ENCODE measurements at regions not wholly inside any gene's neighbourhood (a gene's known extent, or its start where the extent isn't known, plus 50 kb on each side); places are given as distances from the start of the nearest gene placed in this dataset.

- DNase-seq: no peak
Observed at GRCh38 chr21:25328736-25329135, 278.5 kb downstream of the MRPL39 start.

DNA sequence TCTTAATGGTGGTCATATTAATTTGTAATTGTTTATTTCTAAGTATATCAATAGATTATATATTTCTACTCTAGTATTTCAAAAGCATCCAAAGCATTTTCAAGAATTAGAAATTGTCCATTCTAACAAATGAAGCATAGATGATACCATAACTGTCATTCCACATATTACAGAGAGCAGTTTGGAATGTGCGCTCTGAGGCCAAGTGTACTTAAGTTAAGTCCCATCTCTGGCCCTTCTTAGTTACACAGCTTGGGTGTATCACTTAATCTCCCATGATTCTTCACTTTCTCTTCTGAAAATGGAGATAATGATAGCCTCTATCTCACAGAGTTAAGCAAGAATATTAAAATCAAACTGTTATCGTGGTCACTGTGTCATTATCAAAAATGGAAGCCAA is 281.1 kb downstream of the MRPL39 start:
- no peak for DNase-seq

GRCh38 chr21:25324666-25325065 is 282.6 kb downstream of the MRPL39 start:
- no peak for DNase-seq

DNA sequence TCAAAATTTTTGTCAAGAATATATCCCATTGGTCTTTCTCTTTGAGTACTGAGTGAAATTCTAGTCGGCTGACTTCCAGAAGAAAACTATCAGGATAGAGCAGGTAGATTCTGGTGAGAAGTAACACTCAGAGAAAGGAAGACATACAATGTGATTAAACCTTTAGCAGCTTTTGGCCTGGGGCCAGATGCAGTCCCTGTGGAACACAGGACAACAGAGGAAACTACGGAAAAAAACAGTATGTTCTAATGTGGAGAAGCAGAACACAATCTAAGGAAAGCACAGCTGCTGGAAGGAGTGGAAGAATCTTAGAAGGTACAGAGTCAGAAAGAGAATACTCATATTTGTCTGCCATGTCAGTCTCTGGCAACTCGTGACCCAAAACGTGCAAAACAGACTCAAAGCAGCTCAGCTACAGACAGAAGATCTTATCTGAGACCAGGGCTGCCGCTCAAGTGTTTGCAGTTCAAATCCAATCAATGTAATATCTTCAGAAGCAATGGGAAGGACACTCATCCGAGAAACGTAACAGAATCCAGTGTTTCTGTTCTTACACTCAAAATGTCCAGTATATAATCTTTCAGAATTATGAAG is 283.8 kb downstream of the MRPL39 start:
- DNase-seq: no peak

GRCh38 chr21:25314247-25314646 is 293.0 kb downstream of the MRPL39 start:
- DNase-seq: no peak

DNA sequence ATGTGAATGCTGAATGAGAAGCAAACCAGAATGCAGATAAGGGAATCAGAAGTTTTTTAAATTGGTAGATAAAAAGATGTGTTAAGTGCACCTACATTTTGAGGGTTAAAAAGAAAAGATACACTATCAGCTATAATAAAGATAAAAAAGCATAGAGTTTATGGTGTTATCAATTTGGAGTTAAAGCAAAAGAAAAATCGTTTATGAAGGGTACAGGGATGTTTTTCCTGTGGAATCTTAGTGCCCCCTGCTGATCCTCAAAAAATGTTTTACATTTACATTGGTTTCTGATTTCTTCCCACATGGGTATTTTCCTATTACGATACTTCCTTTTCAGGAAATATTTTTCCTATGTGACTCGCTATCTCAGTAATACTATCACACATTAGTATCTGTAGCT is 293.5 kb downstream of the MRPL39 start:
- DNase-seq: peak in 1 of 2 experiments; percentile 14

DNA sequence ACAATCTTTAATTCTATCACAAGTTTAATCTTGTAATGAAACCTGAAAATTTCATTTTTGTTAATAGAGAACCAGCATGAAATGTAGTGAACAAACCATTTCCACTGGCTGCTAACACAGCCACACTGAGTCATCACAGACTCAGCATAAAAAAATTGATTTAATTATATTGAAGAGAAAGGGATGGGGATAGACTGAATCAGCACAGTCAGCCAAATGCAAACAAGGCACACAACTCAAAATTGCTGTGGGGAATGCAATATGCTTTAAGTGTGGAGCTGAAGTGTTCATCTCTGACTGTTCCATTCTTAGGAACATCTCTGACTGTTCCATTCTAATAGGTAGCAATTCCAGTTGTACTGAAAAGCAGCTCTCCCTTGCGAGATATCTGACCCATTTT is 299.8 kb downstream of the MRPL39 start:
- no peak for DNase-seq

- no peak for DNase-seq
Observed at GRCh38 chr21:25304611-25305010, 302.7 kb downstream of the MRPL39 start.

DNA sequence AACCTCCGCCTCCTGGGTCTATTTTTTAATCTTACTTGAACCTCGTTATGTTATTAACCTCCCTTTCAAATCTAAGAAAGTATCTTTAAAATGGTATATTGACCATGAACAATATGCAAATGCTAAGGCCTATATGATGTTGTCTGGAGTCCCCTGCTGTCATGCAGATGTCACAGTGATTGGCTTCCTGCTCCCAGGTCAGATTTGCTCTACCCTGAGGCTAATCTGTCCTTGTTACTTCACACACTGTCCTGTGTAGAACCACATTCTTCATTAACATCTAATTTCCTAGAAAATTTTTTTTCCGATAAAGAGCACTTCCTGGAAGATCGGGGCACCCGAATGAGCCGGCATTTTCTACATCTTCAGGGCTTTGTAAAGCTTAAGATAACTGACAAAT is 306.6 kb downstream of the MRPL39 start:
- no peak for DNase-seq

- no peak for DNase-seq
Observed at GRCh38 chr21:25298512-25299491, 308.5 kb downstream of the MRPL39 start.

- DNase-seq: no peak
Observed at GRCh38 chr21:25297117-25297516, 310.2 kb downstream of the MRPL39 start.

GRCh38 chr21:25296252-25296651 is 311.0 kb downstream of the MRPL39 start:
- no peak for DNase-seq

GRCh38 chr21:25292396-25292795 is 314.9 kb downstream of the MRPL39 start:
- DNase-seq: no peak

DNA sequence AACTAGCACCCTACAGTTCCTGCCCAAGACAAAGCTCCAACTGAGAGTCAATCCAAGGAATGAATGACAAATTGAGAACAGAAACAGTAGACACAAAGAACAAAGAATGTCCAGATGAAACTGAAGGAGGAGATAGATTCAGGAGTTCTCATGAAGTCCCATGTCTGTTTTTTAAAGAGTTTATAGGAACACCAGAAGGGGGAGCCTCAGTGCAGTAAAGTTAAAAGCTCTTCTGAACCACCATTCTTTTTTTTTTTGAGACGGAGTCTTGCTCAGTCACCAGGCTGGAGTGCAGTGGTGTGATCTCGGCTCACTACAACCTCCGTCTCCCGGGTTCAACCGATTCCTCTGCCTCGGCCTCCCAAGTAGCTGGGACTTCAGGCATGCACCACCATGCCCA is 323.6 kb downstream of the MRPL39 start:
- peak in 1 of 2 experiments; percentile 30 for DNase-seq

GRCh38 chr21:25281134-25281533 is 326.1 kb downstream of the MRPL39 start:
- DNase-seq: no peak

DNA sequence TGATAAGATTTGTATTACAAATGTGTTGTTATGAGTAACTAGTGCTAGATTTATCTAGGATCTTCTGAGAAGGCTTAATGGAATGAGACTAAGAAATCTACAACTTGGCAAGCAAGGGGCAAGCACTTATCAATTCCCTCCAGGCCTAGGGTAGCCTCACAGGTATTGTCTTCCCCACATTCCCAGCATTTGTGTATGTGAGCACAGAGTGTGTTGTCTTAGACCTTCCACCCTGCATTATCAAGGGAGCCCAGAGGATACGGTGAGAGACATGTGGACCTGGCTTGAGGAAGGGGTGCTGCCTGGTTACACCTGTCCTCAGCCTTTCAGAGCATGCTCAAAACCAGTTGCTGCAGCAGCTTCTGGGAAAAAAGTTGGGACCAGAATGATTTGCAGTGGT is 327.2 kb downstream of the MRPL39 start:
- no peak for DNase-seq

DNA sequence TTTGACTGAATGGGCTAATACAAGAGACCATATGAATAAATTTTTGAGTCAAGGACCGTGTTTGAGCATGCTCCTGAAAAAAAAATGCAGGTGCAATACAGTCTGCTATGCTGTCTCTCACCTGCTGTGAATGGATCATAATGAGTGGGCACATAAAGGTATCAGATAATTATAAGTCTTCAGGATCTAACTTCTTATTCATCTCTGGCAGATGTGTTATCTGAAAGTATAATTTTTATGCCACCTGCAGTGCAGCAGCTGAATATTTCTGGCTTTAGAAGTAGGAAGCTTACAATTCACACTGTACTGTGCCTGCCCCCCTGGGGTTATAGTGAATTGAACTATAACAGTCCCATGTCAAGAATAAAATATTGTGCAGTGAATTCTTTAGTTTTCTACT is 333.3 kb downstream of the MRPL39 start:
- no peak for DNase-seq

GRCh38 chr21:25254491-25255174 is 352.6 kb downstream of the MRPL39 start:
- DNase-seq: no peak

DNA sequence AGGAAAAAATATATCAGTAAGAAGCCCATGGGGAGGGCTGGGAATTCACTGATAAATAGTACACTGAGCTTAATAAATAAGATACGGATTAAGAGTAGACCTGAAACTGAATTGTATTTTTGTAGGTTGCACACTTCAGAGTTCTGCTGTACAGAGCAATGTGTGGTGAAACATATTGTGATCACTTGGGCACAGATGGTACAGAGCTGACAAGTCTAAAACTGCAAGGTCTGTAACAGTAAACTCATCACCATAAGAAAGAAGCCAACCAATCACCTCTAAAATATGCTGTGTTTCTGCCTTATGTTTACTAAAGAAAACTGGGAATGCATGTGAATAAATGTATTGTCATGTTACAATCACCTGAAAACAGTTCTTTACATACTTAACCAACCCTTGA is 360.7 kb downstream of the MRPL39 start:
- no peak for DNase-seq

DNA sequence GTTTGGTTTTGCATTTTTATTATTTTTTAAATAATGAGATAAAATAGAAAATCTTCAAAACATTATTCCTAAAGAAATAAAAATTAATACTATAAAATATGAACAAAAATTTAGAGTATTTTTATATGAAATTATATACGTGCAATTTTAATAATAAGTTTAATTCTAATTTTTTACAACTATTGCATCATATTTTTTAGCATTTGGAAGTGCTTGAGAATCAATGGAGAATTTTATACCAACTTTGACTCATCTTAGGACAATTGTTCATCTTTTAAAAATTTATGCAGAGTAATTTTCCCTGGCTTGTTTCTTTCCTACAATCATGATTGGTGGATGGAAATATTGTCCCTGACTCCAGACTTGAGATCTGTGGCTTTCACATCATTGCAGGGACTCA is 362.5 kb downstream of the MRPL39 start:
- DNase-seq: no peak

GRCh38 chr21:25243808-25244207 is 363.5 kb downstream of the MRPL39 start:
- no peak for DNase-seq

- no peak for DNase-seq
Observed at GRCh38 chr21:25240974-25241373, 366.3 kb downstream of the MRPL39 start.

- DNase-seq: no peak
Observed at GRCh38 chr21:25234857-25235801, 372.2 kb downstream of the MRPL39 start.

Measured in SW 1271 (cell line).